HG03520 (cell line): ENCODE measurements at regions not wholly inside any gene's neighbourhood (a gene's known extent, or its start where the extent isn't known, plus 50 kb on each side); places are given as distances from the start of the nearest gene placed in this dataset.
A peak's percentile ranks its signal among the peaks of the same experiment; 100 is the strongest.
"Not testable (repeated sequence)": the region's sequence is repeated elsewhere in the genome, so short reads cannot be mapped to it uniquely, and the experiment has no call there.

Experiments used
- ATAC-seq: cut with Tn5 transposase; IDR thresholded peaks from one replicate; pipeline ENCODE4 v1.9.1; 2021; ENCODE audit warnings: mild to moderate bottlenecking, moderate library complexity; ENCODE audit not compliant: unreplicated experiment

- ATAC-seq, result peak; percentile 62
Measured at GRCh38 chr5:45038366-45038987, 229.7 kb downstream of the MRPS30 start.

GRCh38 chr5:45042283-45042682, 233.5 kb downstream of the MRPS30 start:
- no peak for ATAC-seq

- ATAC-seq, result no peak
Measured at GRCh38 chr5:45057564-45057963, 248.8 kb downstream of the MRPS30 start.

- no peak for ATAC-seq
Measured at GRCh38 chr5:45060724-45061123, 252.0 kb downstream of the MRPS30 start.

GRCh38 chr5:45062044-45062443, 253.3 kb downstream of the MRPS30 start:
- ATAC-seq, result no peak

- no peak for ATAC-seq
Measured at GRCh38 chr5:45081082-45081481, 272.3 kb downstream of the MRPS30 start.

GRCh38 chr5:45089870-45090269, 281.1 kb downstream of the MRPS30 start:
- no peak for ATAC-seq

- no peak for ATAC-seq
Measured at GRCh38 chr5:45093377-45093776, 284.6 kb downstream of the MRPS30 start.

- no peak for ATAC-seq
Measured at GRCh38 chr5:45094876-45095440, 286.2 kb downstream of the MRPS30 start.

GRCh38 chr5:45098483-45098882, 289.7 kb downstream of the MRPS30 start:
- no peak for ATAC-seq

- no peak for ATAC-seq
Measured at GRCh38 chr5:45101146-45101545, 292.4 kb downstream of the MRPS30 start.

GRCh38 chr5:45105491-45105994, 296.8 kb downstream of the MRPS30 start:
- no peak for ATAC-seq

- ATAC-seq, result no peak
Measured at GRCh38 chr5:45109062-45109461, 300.3 kb downstream of the MRPS30 start.

- ATAC-seq, result no peak
Measured at GRCh38 chr5:45109636-45110035, 300.9 kb downstream of the MRPS30 start.

- ATAC-seq, result no peak
Measured at GRCh38 chr5:45110399-45110798, 301.7 kb downstream of the MRPS30 start.

GRCh38 chr5:45113726-45114125, 305.0 kb downstream of the MRPS30 start:
- ATAC-seq, result no peak

GRCh38 chr5:45132972-45133371, 324.2 kb downstream of the MRPS30 start:
- ATAC-seq, result no peak

- ATAC-seq, result no peak
Measured at GRCh38 chr5:45162974-45163373, 354.2 kb downstream of the MRPS30 start.

- ATAC-seq, result no peak
Measured at GRCh38 chr5:45171563-45171962, 362.8 kb downstream of the MRPS30 start.

GRCh38 chr5:45172634-45173033, 363.9 kb downstream of the MRPS30 start:
- not testable (repeated sequence) for ATAC-seq

- ATAC-seq, result no peak
Measured at GRCh38 chr5:45179686-45180085, 370.9 kb downstream of the MRPS30 start.

- ATAC-seq, result no peak
Measured at GRCh38 chr5:45189042-45189441, 380.3 kb downstream of the MRPS30 start.

GRCh38 chr5:45189481-45189880, 380.7 kb downstream of the MRPS30 start:
- no peak for ATAC-seq
